Activated CD4-positive, alpha-beta memory T cell treated with anti-CD3 and anti-CD28 coated beads, Interleukin-2, amount 10 ng/mL, durations not matched to agents 7 days and 5 days (primary cell): ENCODE measurements at regions not wholly inside any gene's neighbourhood (a gene's known extent, or its start where the extent isn't known, plus 50 kb on each side); places are given as distances from the start of the nearest gene placed in this dataset.

Experiments
- CTCF ChIA-PET: fragments of 350-600 bp; sonication (Branson Sonifier 250); formaldehyde crosslinking; loops from one replicate; lab custom pipeline; 2021; ENCODE audit warnings: antibody characterized with exemption, inconsistent platforms; lab: Charles Lee
- POLR2A ChIA-PET: fragments of 350-600 bp; sonication (Branson Sonifier 250); formaldehyde crosslinking; loops from one replicate; lab custom pipeline; 2021; ENCODE audit warnings: antibody characterized with exemption; lab: Charles Lee
- DNase-seq: peaks from one replicate; pipeline ENCODE4 v3.0.0-alpha.2; 2020
- H3K27ac Mint-ChIP-seq: one replicate; pipeline ENCODE4 v1.8.0; 2021; ENCODE audit warnings: mild to moderate bottlenecking, mixed read lengths
- H3K27me3 Mint-ChIP-seq: one replicate; pipeline ENCODE4 v1.8.0; 2021; ENCODE audit warnings: mixed read lengths
- H3K36me3 Mint-ChIP-seq: one replicate; pipeline ENCODE4 v1.8.0; 2021; ENCODE audit warnings: low read depth, mixed read lengths
- H3K4me1 Mint-ChIP-seq: one replicate; pipeline ENCODE4 v1.8.0; 2021; ENCODE audit warnings: mixed read lengths
- H3K4me3 Mint-ChIP-seq: one replicate; pipeline ENCODE4 v1.8.0; 2021; ENCODE audit warnings: mild to moderate bottlenecking, mixed read lengths
- H3K9me3 Mint-ChIP-seq: one replicate; pipeline ENCODE4 v1.8.0; 2021; ENCODE audit warnings: mixed read lengths

GRCh38 chr11:91794146-91794545 lies 430.5 kb upstream of the FAT3 start:
- Mint-ChIP-seq H3K4me3 (no peak overlapping the region), H3K27me3 (no peaks in the 10 kb centered on the region), H3K27ac (no peak overlapping the region), H3K9me3 (peaks cover 7% of the 10 kb centered on the region), H3K4me1 (peaks cover 15% of the 10 kb centered on the region), H3K36me3 (no peaks in the 10 kb centered on the region)
- CTCF ChIA-PET: no interaction called here
- DNase-seq: no peak
- POLR2A ChIA-PET: no interaction called here

DNA sequence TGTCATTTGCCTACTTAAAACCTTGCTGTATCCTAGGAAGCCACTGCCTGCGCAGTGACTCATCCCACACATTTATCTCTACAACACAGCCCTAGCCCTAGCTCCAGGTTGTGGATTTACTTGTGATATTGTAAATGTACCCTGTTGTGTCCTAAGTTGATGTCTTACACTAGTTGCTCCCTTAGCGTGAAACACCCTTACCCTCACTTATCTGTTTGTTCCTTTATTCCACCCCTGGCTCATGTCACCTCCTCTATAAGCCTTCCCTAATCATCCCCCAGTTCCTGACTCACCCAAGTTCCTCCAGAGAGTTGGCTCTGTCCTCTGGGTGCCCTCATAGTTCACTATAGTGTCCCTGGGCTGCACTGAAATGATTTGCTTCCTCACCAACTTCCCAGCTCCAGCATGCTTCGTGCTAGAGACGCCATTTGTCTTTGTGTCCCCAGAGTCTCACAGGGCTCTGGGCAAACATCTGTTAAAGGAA lies 431.8 kb upstream of the FAT3 start:
- Mint-ChIP-seq H3K27ac (no peak overlapping the region), H3K36me3 (no peaks in the 10 kb centered on the region), H3K4me3 (no peak overlapping the region), H3K9me3 (peaks cover 2% of the 10 kb centered on the region), H3K4me1 (peaks cover 15% of the 10 kb centered on the region), H3K27me3 (no peaks in the 10 kb centered on the region)
- ChIA-PET POLR2A (no interaction called here), CTCF (no interaction called here)
- DNase-seq: no peak

DNA sequence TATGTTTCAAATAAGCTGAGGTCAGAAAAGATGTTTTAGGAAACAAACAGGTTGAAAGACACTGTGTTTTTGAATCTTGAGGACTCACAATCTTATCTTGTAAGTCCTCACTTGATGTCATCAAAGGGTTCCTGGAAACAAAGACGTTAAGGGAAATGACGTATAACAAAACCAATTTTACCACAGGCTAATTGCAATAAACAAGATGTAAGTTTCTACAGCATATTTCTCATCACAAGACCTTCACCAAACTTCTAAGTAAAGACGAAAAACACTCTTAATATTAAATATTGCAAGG lies 433.5 kb upstream of the FAT3 start:
- no peaks in the 10 kb centered on the region for H3K36me3 Mint-ChIP-seq
- H3K9me3 Mint-ChIP-seq: peaks cover 6% of the 10 kb centered on the region
- H3K4me3 Mint-ChIP-seq: no peak overlapping the region
- ChIA-PET CTCF (no interaction called here), POLR2A (no interaction called here)
- H3K4me1 Mint-ChIP-seq: peaks cover 15% of the 10 kb centered on the region
- no peaks in the 10 kb centered on the region for H3K27me3 Mint-ChIP-seq
- DNase-seq: no peak
- H3K27ac Mint-ChIP-seq: peak overlapping the region; percentile 79

DNA sequence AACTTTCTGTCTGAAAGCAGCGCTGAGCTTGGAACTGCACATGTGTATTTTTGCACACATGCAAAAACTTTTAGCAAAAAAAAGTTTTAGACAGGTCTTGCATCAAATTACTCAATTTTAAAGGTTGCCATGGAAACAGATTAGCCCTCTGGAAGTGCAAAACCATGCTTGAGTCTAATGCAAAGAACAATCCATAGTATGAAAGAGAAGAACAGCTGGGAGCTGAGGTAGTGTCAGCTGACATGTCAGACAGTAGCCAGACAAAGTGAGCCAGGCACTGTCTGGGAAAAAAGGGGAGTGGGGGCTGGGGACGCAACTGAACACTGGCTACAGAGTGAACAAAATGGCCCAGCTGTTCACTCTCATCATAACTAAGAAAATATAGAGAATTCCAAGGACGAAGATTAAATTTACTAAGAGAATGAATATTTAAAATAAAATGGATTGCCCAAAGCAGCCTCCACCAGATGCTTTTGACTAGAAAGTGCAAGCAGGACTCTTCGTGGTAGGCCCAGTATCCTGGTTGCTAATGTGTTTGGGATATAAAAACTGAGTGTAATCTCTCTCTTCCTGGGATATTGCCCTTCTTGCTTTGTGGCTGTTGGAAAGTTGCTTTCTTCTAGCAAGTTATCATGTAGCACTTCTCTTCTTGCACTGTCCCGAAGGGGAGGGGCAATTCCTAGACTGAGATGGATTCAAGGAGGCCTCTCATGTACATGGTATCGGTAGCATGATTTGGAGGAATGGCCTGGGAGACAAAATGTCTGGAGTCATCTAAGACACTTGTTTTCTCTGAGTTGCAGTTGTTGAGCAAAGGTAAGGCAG lies 434.1 kb upstream of the FAT3 start:
- DNase-seq: no peak
- Mint-ChIP-seq H3K4me1 (peaks cover 15% of the 10 kb centered on the region), H3K36me3 (no peaks in the 10 kb centered on the region), H3K27ac (peak overlapping the region; percentile 79), H3K9me3 (peaks cover 6% of the 10 kb centered on the region), H3K27me3 (no peaks in the 10 kb centered on the region), H3K4me3 (no peak overlapping the region)
- CTCF ChIA-PET: no interaction called here
- POLR2A ChIA-PET: no interaction called here

GRCh38 chr11:91788764-91789163 lies 435.9 kb upstream of the FAT3 start:
- Mint-ChIP-seq H3K27me3 (no peaks in the 10 kb centered on the region), H3K4me3 (no peak overlapping the region)
- POLR2A ChIA-PET: no interaction called here

DNA sequence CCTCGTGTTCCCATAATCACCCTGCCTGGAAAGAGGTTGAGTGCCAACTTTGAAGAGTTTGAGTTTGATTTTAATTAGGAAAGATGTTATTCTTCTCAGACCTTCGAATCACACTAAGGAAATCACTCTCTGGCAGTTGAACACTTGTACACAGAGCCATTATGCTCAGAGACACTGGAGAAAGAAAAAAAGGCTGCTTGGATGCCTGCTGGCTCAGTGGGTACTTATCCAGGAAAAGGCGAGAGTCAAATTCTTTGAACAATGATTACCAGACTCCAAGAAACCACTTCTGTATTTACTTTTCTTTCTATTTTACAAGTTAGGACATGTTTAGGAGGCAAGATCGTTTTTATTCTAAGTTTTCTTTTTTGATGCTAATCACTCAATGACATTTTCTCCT lies 438.5 kb upstream of the FAT3 start:
- Mint-ChIP-seq H3K27ac (no peak overlapping the region), H3K9me3 (peaks cover 10% of the 10 kb centered on the region), H3K27me3 (no peaks in the 10 kb centered on the region), H3K4me3 (no peak overlapping the region), H3K36me3 (no peaks in the 10 kb centered on the region), H3K4me1 (peaks cover 8% of the 10 kb centered on the region)
- ChIA-PET CTCF (no interaction called here), POLR2A (no interaction called here)
- no peak for DNase-seq

More at GRCh38 chr11:91788764-91789163, 435.9 kb upstream of the FAT3 start:
- Mint-ChIP-seq H3K9me3 (peaks cover 7% of the 10 kb centered on the region), H3K27ac (no peak overlapping the region), H3K4me1 (peaks cover 12% of the 10 kb centered on the region), H3K36me3 (no peaks in the 10 kb centered on the region)
- DNase-seq: no peak
- CTCF ChIA-PET: no interaction called here

GRCh38 chr11:91783173-91783572 lies 441.4 kb upstream of the FAT3 start:
- H3K27ac Mint-ChIP-seq: no peak overlapping the region
- no peak overlapping the region for H3K4me3 Mint-ChIP-seq
- CTCF ChIA-PET: no interaction called here
- peaks cover 10% of the 10 kb centered on the region for H3K9me3 Mint-ChIP-seq
- H3K36me3 Mint-ChIP-seq: no peaks in the 10 kb centered on the region
- H3K27me3 Mint-ChIP-seq: no peaks in the 10 kb centered on the region
- POLR2A ChIA-PET: no interaction called here
- H3K4me1 Mint-ChIP-seq: no peaks in the 10 kb centered on the region
- no peak for DNase-seq

GRCh38 chr11:91778758-91779157 lies 445.9 kb upstream of the FAT3 start:
- Mint-ChIP-seq H3K36me3 (no peaks in the 10 kb centered on the region), H3K27ac (no peak overlapping the region), H3K9me3 (peaks cover 7% of the 10 kb centered on the region), H3K27me3 (no peaks in the 10 kb centered on the region), H3K4me3 (no peak overlapping the region), H3K4me1 (no peaks in the 10 kb centered on the region)
- ChIA-PET POLR2A (no interaction called here), CTCF (no interaction called here)
- DNase-seq: no peak

- DNase-seq: no peak
- H3K9me3 Mint-ChIP-seq: peaks cover 3% of the 10 kb centered on the region
- POLR2A ChIA-PET: no interaction called here
- H3K36me3 Mint-ChIP-seq: no peaks in the 10 kb centered on the region
- CTCF ChIA-PET: no interaction called here
- no peak overlapping the region for H3K27ac Mint-ChIP-seq
- H3K27me3 Mint-ChIP-seq: no peaks in the 10 kb centered on the region
- H3K4me1 Mint-ChIP-seq: no peaks in the 10 kb centered on the region
- no peak overlapping the region for H3K4me3 Mint-ChIP-seq
These were observed 448.0 kb upstream of the FAT3 start for GRCh38 chr11:91776655-91777054.

DNA sequence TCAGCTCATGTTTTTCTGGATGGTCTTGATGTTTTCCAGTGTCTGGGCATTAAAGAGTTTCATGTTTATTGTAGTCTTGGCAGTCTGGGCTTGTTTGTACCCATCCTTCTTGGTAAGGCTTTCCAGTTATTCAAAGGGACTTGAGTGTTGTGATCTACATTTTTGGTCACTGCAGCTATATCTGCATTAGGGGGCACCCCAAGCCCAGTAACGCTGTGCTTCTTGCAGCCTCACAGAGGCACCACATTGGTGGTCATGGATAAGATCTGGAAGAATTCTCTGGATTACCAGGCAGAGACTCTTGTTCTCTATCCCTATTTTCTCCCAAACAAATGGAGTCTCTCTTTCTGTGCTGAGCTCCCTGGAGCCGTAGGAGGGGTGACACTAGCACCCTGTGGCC lies 451.5 kb upstream of the FAT3 start:
- H3K4me3 Mint-ChIP-seq: no peak overlapping the region
- POLR2A ChIA-PET: no interaction called here
- H3K27me3 Mint-ChIP-seq: no peaks in the 10 kb centered on the region
- CTCF ChIA-PET: no interaction called here
- no peak overlapping the region for H3K27ac Mint-ChIP-seq
- H3K4me1 Mint-ChIP-seq: no peaks in the 10 kb centered on the region
- peaks cover 3% of the 10 kb centered on the region for H3K9me3 Mint-ChIP-seq
- no peak for DNase-seq
- H3K36me3 Mint-ChIP-seq: no peaks in the 10 kb centered on the region

GRCh38 chr11:91771961-91772360 lies 452.7 kb upstream of the FAT3 start:
- CTCF ChIA-PET: no interaction called here
- H3K27me3 Mint-ChIP-seq: no peaks in the 10 kb centered on the region
- POLR2A ChIA-PET: no interaction called here

GRCh38 chr11:91768783-91769182 lies 455.8 kb upstream of the FAT3 start:
- no peaks in the 10 kb centered on the region for H3K27me3 Mint-ChIP-seq
- no peak overlapping the region for H3K4me3 Mint-ChIP-seq
- no peaks in the 10 kb centered on the region for H3K36me3 Mint-ChIP-seq
- POLR2A ChIA-PET: no interaction called here
- CTCF ChIA-PET: no interaction called here
- no peak for DNase-seq
- H3K9me3 Mint-ChIP-seq: no peaks in the 10 kb centered on the region
- no peaks in the 10 kb centered on the region for H3K4me1 Mint-ChIP-seq
- H3K27ac Mint-ChIP-seq: no peak overlapping the region

More at GRCh38 chr11:91771961-91772360, 452.7 kb upstream of the FAT3 start:
- Mint-ChIP-seq H3K4me3 (no peak overlapping the region), H3K4me1 (no peaks in the 10 kb centered on the region), H3K27ac (no peak overlapping the region), H3K36me3 (no peaks in the 10 kb centered on the region), H3K9me3 (peaks cover 2% of the 10 kb centered on the region)
- DNase-seq: no peak

- peaks cover 3% of the 10 kb centered on the region for H3K9me3 Mint-ChIP-seq
- H3K4me1 Mint-ChIP-seq: no peaks in the 10 kb centered on the region
- no peaks in the 10 kb centered on the region for H3K27me3 Mint-ChIP-seq
- DNase-seq: no peak
- CTCF ChIA-PET: no interaction called here
- no peak overlapping the region for H3K27ac Mint-ChIP-seq
- H3K4me3 Mint-ChIP-seq: no peak overlapping the region
- POLR2A ChIA-PET: no interaction called here
- no peaks in the 10 kb centered on the region for H3K36me3 Mint-ChIP-seq
These were observed 461.3 kb upstream of the FAT3 start for GRCh38 chr11:91763331-91763730.

GRCh38 chr11:91761406-91762025 lies 463.1 kb upstream of the FAT3 start:
- Mint-ChIP-seq H3K27ac (no peak overlapping the region), H3K4me3 (no peak overlapping the region), H3K4me1 (no peaks in the 10 kb centered on the region), H3K36me3 (no peaks in the 10 kb centered on the region), H3K27me3 (no peaks in the 10 kb centered on the region), H3K9me3 (peaks cover 6% of the 10 kb centered on the region)
- DNase-seq: no peak
- CTCF ChIA-PET: no interaction called here
- POLR2A ChIA-PET: no interaction called here
